ENCODE measurements at regions not wholly inside any gene's neighbourhood (a gene's known extent, or its start where the extent isn't known, plus 50 kb on each side); places are given as distances from the start of the nearest gene placed in this dataset.
"Not testable (repeated sequence)": the region's sequence is repeated elsewhere in the genome, so short reads cannot be mapped to it uniquely, and the experiment has no call there.

DNA sequence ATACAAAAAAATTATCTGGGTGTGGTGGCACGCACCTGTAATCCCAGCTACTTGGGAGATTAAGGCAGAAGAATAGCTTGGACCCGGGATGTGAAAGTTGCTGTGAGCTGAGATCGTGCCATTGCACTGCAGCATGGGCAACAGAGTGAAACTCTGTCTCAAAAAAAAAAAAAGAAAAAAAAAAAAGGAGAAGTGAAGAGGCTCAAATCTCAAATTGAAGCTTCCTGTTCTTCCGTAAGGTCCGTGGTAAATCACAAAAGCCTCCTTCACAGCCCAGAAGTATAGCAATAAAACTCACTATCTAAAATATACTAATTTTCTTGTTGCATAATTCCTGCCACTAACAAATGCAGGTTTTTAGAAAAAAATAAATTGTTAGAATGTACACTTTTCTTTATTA, 498.2 kb upstream of the BRINP3 start:
- no peak for DNase-seq (ENCODE audit: low read depth in 2 of 2)

DNA sequence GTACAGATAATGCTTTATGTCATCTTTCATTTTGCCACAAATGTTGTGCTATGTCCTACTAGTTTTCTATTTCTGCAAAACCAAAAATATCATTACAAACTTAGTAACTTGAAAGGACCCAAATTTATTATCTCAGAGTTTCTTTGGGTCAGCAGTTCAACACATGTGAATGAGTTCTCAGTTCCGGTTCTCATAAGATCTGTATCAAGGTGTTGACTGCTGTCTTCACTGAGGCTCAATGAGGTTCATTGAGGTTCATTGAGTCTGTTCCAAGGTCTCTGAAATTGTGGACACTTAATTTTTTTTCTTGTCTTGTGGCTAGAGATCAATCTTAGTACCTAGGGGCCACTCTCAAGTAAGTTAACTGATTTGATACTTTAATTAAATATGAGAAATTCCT, 525.1 kb upstream of the BRINP3 start:
- DNase-seq (ENCODE audit: low read depth in 2 of 2): no peak

DNA sequence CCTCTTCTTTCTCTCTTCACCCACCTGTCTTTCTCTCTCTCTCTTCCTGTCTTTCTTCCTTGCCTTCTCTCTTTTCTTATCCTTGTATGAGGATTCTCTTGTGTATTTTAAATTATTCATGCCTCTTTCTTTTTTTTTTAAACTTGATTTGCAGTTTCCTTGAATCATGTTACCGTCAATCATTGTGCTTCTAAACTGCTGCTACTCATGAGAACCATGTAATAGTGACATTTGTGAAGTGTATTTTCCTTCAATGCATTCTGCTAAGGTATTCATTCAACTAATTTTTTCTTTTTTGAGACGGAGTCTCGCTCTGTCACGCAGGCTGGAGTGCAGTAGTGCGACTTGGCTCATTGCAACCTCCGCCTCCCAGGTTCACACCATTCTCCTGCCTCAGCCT, 539.1 kb upstream of the BRINP3 start:
- no peak for DNase-seq (ENCODE audit: low read depth in 2 of 2)

DNA sequence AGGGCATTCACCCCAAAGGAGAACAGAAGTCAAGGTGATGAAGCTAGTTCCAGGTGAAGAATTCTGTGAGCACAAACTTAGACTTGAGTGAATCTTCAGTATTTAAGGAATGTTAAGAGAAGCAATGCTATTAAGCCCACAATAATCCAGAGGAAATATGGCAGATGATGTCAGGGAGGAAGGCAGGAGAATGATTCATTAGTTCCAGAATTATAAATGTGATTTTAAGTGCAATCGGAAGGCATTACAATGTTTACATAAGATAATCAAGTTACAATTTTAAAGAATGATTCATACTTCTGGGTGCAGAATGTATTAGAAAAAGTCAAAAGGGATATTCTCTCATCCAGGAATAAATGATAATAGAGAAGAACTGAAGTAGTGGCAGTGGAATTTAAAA, 545.2 kb upstream of the BRINP3 start:
- peak; percentile 10 to 16 for DNase-seq (ENCODE audit: low read depth in 2 of 2)

DNA sequence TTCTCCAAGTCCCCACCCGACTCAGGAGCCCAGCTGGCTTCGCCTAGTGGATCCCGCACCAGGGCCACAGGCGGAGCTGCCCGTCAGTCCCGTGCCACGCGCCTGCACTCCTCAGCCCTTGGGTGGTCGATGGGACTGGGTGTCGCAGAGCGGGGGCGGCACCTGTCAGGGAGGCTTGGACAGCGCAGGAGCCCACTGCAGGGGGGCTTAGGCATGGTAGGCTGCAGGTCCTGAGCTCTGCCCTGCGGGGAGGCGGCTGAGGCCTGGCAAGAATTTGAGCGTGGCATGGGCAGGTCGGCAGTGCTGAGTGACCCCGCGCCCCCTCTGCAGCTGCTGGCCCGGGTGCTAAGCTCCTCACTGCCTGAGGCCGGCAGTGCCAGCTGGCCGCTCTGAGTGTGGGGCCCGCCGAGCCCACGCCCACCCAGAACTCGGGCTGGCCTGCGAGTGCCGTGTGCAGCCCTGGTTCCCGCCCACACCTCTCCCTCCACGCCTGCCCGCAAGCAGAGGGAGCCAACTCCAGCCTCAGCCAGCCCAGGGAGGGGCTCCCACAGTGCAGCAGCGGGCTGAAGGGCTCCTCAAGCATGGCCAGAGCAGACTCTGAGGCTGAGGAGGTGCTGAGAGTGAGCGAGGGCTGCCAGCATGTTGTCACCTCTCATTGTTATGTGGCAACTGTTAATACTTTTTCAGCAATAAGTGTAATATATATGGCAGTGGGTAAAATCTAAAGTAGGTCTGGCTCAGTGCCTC, 548.4 kb upstream of the BRINP3 start:
- DNase-seq (ENCODE audit: low read depth in 2 of 2): no peak

DNA sequence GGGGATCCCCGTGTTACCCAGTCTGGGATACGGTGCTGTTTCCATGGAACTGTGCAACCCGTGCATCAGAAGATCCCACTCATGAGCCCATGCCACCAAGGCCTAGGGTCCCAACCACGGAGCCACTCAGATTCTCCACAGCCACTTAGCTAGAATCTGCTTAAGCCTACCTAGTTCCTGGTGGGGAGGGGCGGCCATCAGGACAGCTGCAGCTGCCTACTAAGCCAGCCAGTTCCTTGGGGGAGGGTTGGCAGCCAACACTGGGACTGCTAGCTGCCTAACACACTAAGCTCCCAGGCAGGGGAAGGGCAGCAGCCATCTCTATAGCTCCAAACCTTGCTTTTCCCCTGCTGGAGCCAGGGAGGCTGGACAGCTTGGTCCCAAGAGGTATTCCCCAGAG, 549.2 kb upstream of the BRINP3 start:
- no peak for DNase-seq (ENCODE audit: low read depth in 2 of 2)

DNA sequence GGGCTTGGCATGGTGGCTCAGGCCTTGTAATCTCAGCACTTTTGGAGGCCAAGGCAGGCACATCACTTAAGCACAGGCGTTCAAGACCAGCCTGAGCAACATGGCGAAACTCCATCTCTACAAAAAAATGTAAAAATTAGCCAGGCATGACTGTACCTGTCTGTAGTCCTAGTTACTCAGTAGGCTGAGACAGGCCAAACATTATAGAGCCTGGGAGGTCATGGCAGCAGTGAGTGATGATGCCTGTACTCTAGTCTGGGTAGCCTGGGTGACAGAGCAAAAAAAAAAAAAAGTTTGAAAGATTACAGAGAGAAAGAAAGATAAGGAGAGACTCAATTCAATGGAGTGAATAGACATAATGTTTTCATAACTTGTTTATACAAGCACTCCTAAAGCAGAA, 556.5 kb upstream of the BRINP3 start:
- DNase-seq (ENCODE audit: low read depth in 2 of 2): no peak

DNA sequence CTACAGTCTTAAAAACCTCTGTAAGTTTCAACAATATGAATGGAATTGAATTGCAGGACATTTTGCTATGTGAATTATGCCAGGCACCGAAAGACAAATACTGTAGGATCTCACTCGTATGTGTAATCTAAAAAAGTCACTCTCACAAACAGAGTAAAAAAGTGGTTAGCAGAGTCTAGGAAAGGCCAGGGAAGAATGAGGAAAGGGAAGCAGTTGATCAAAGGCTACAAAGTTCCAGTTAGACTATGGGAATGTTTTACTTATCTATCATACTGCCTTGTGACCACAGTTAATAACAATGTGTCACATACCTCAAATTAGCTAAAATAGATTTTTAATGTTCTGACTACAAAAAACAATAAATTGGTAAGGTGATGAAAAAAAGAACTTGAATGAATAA, 565.4 kb upstream of the BRINP3 start:
- no peak for DNase-seq (ENCODE audit: low read depth in 2 of 2)

DNA sequence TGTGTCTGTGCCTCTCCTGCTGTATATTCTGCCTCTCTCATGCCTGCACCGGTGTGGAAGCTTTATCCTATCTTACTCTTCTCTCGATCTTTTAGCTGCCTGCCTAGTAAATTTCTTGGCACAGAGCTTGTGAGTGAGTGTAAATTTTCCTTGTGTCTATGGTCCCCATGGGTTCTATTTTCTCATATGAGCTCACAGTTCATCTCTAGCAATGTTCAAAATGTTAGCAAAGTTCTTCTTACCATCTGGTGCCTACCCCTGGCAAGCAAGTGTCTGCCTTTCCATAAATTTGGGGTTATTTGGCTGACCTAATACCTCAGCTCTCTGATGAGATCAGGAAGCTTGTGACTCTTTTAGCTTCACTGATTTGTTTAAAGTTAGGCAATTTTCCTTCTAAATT, 572.1 kb upstream of the BRINP3 start:
- no peak for DNase-seq (ENCODE audit: low read depth in 2 of 2)

DNA sequence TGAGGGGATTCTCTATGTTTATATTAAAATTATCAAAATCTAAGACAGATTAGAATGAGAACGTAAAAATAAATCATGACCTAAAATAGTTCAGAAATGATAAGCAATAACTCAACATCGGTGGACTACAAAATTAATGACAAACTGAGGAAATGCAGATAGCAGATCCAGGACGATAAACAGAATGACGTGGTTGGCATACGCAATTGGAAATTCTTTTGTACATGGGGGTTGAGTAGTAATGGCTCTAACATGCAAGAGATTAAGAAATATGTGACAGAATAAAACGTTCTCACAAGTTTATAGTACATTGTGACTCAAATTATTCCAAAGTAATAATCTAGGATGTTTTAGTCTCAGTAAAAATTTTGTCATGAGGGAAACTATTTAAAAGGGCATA, 575.2 kb upstream of the BRINP3 start:
- DNase-seq (ENCODE audit: low read depth in 2 of 2): no peak

DNA sequence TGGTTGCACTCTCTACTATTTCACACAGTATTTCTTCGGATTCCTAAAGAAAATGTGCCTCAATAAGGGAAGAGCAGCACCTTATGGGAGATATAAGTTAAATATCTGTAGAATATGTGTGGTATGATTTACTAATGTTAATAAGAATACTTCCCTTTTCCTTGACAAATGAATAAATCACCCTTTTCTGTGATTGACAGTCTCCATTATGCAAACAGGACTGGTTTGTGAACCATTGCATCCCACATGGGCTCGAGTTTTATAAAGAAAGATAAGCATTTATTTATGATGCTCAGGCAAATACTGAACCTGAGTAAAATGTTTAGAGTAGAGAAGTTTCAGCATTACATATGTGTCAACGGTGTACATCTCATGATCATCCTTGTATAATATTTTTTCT, 587.7 kb upstream of the BRINP3 start:
- DNase-seq (ENCODE audit: low read depth in 2 of 2): no peak

DNA sequence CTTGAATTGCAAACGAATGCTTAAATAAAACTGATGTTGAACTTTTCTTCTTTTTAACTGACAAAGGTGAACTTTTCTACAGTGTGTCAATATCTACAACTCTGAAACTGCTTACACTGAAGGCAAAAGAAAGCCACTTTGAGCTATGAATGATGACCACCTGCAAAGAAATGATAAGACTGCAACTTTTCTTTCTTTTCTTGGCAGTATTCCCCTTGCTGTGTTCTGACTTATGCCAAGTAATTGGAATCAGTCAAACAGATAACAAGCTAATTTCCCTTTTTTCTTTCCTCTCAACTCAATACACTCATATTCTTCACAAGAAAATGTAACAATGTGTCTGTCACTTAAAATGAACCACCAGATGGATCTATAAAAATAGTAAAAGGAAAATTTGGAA, 588.1 kb upstream of the BRINP3 start:
- no peak for DNase-seq (ENCODE audit: low read depth in 2 of 2)

DNA sequence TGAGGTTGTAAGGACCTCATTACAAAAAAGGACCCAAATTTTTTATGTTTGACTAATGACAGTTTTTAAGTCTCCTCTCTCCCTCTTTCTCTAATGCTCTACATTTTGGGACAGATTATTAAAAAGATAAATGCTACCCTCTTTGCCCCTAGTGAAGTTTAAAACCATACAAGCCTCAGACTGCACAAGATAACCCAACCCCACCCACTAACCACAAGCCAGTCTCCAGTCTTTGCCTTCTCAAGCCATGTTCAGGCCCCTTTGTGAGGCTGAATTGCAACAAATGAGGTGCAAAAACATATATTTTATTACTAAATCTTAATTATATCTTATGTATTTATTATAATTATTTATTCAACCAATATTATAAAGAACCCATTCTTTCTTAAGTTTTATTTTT, 597.2 kb upstream of the BRINP3 start:
- DNase-seq (ENCODE audit: low read depth in 2 of 2): no peak

DNA sequence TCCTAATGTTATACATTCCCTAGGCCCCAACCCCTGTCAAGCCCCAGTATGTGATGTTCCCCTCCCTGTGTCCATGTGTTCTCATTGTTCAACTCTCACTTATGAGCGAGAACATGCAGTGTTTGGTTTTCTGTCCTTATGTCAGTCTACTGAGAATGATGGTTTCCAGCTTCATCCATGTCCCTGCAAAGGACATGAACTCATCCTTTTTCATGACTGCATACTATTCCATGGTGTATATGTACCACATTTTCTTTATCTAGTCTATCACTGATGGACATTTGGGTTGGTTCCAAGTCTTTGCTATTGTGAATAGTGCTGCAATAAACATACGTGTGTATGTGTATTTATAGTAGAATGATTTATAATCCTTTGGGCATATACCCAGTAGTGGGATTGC, 605.4 kb upstream of the BRINP3 start:
- not testable (repeated sequence) for DNase-seq (ENCODE audit: low read depth in 2 of 2)

DNA sequence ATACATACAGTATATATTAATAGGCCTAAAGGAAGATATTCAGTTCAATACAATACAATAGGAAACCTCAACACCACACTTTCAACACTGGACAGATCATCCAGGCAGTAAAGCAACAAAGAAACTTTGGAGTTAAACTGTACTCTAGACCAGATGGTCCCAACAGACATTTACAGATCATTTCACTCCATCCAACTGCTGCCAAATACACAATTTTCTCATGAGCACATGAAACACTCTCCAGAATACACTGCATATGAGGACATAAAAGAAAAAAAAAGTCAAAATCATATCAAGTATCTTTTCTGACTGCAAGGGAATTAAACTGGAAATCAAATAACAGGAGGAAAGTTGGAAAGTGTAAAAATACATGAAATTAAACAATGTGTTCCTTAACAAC, 607.5 kb upstream of the BRINP3 start:
- DNase-seq (ENCODE audit: low read depth in 2 of 2): no peak

DNA sequence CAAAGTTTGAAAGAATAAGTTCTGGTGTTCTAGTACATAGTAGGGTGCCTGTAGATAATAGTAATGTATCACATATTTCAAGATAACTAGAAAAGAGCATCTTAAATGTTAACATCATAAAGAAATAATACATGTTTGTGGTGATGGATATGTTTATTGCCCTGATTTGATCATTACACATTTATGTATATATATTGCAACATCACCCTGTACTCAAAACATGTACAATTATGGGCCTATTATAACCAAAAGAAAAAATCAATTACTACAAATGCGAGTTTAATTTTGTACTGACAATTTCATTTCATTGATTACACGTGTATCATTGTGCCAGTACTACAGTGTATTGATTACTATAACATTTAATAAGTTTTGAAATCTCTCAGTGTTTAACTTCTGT, 609.2 kb upstream of the BRINP3 start:
- no peak for DNase-seq (ENCODE audit: low read depth in 2 of 2)

DNA sequence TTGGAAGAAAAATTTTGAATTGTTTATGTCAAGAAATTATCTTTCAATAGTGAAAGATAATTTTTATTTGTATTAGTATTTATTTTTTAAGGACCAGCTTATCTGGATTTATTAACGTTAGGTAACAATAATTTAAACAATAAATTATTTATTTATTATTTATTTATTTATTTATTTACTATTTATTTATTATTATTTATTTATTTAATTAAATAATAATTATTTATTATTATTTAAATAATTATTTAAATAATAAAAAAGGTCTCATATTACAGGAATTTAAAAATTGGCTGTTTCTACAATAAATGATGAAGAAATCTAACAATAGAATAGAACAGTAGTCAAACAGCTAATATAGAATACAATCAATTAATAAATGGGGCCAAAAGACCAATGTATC, 618.7 kb upstream of the BRINP3 start:
- no peak for DNase-seq (ENCODE audit: low read depth in 2 of 2)

DNA sequence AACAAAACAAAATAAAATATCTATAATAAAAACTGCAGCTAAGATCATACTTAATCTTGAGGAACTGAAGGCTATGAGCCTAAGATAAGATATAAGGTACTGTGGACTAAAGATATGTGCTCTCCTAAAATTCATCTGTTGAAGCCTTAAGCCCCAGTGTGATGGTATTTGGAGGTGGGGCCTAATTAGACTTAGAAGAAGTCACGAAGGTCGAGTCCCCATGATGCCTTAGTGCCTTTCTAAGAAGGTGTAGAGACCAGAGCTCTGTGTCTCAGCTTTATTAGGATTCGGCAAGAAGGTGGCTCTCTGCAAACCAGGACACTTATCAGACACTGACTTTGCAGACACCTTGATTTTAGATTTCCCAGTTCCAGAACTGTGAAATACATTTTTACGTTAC, 622.0 kb upstream of the BRINP3 start:
- DNase-seq (ENCODE audit: low read depth in 2 of 2): no peak

DNA sequence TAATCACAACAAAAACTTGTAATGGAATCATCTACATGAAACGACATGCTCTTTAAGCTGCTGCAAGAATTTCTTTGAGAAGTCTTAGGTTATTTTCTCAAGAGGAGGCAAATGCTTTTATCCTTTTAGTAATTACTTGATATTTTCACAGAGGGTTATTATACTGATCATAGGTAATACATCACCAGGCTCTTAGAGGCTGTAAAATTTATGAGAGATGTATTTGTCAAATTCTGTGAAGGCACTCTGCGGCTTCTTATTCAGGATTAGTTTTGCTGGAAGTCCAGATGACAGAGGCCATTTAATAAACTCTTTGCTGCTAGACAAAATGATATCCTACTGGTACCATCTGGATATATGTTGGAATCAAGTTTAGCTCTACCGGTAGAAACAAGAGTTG, 624.3 kb upstream of the BRINP3 start:
- DNase-seq (ENCODE audit: low read depth in 2 of 2): no peak

DNA sequence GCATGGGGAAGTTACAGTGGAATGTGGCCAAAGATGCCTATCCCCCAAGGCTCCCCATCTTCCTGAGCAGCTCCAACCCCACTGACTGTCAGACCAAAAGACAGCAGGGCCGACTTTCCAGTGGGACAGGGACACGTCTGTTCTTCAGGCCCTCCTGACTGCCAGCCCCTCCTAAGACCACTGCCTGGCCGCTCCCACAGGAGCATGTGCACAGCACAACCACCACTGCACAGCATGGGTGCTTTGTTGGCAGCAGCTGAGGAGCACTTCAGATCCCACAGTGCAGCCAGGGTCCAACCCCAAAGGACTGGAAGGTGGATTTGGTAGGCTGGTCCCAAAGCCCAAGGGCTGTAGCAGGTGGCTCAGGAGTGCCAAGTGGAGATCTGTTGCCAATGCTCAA, 648.3 kb upstream of the BRINP3 start:
- no peak for DNase-seq (ENCODE audit: low read depth in 2 of 2)

DNA sequence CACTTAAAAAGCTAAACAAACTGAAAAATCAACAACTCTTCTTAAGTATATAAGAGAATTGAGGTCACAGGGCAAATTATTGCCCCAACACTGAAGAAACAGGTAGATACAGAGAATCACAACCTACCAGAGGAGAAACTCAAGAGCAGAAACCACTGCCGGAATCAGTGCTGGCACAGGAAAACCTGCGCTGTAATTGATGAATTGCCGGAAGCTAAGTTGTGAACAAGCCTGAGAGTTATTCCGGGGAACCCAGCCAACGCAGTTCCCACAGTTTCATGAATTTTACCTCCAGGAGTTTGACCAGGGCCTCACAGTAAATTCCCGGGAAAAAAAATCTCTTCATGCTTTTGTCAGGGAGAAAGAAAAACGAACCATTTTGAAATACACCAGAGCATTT, 657.1 kb upstream of the BRINP3 start:
- DNase-seq (ENCODE audit: low read depth in 2 of 2): no peak

DNA sequence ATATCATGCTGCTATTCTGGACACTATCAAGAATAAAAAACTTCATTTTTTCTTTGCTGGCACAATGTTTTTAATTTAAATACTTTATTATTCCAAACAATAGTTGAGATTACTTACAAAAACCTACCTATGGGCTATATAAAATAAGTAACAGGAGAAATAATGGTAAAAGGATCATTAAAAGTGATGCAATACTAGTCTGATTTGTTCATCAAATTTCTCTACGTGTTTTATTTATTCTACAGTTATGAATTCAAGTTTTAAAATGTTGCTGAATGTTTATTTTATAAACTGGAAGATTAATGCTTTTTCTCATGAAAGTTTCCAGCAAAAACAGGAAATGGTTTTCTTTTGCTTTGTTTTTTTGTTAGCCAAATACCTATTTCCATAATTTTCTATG, 662.4 kb upstream of the BRINP3 start:
- no peak for DNase-seq (ENCODE audit: low read depth in 2 of 2)

DNA sequence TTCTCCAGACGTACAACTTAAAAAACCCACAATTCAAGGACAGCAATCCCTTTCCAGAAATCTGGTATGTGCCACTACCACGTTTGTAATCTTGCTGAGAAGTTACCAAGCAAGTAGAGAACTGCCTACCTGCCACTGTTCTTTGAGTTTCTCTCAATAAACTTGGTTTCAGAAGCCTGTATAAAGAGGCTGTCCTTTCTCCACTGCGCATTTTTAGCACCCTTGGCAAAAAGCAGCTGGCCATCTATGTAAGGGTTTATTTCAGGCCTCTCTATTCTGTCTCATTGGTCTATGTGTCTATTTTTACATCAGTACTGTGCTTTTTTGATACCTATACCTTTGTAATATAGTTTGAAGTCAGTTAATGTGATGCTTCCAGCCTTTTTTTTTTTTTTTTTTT, 665.1 kb upstream of the BRINP3 start:
- no peak for DNase-seq (ENCODE audit: low read depth in 2 of 2)

DNA sequence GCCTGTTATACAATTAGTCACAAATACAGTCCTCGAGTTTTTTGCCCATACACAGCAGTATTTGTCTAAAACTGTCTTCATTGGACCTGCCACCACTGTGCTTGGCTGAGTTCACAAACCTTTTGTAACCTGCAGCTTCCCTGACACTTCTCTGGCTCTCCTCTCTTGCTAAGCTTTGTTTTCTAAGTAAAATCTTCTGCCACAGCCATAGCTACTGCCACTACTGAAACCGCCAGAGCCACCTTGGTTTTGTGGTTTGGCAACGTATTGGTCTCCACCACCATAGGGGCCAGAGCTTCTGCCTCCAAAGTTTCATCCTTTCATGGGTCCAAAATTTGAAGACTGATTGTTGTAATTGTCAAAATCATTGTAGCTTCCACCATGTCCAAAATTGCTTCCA, 668.2 kb upstream of the BRINP3 start:
- no peak for DNase-seq (ENCODE audit: low read depth in 2 of 2)

Data from fibroblast of skin of left quadriceps (primary cell).